SH-SY5Y (cell line): ENCODE measurements at regions not wholly inside any gene's neighbourhood (a gene's known extent, or its start where the extent isn't known, plus 50 kb on each side); places are given as distances from the start of the nearest gene placed in this dataset.

Experiments
- GATA2 ChIP-seq: IDR thresholded peaks from 2 replicates; pipeline ENCODE4 v1.6.1; 2011; ENCODE audit warnings: mild to moderate bottlenecking, low read depth, low read length
- GATA3 ChIP-seq: IDR thresholded peaks from 2 replicates; pipeline ENCODE4 v1.6.1; 2011; ENCODE audit warnings: low read depth, mild to moderate bottlenecking, low read length, moderate library complexity

DNA sequence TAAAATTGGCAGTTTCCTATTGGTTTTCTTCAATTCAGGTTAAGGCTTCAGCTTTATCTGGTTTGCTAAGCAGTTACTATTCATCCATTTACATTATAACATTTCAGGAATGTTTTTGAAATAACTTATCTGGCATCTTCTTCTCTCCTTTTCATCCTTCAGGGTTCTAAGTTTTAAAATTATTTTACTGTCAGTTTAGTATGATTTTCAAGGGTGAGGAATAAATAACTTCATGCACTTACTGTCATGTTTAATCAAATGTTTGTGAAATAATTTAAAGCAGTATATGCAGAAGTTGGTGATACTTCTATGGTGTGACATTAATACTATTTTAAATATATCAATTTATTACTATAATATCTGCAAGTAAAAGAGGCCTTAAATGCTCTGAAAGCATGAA lies 338.1 kb upstream of the MMS22L start:
- TF ChIP-seq GATA2, result no peak
- no peak for TF ChIP-seq GATA3
